Vagina (tissue), 2 donors: ENCODE measurements at regions not wholly inside any gene's neighbourhood (a gene's known extent, or its start where the extent isn't known, plus 50 kb on each side); places are given as distances from the start of the nearest gene placed in this dataset.

Source experiments
- DNase-seq, 2 donors: peaks; one replicate each; pipeline ENCODE4 v3.0.0-alpha.2; 2017; ENCODE audit errors: extremely low spot score in 2 of 2
- H3K27ac ChIP-seq: fragments of 200-600 bp; sonication (generic); one replicate; pipeline ENCODE4 v1.5.1; 2019
- H3K27me3 ChIP-seq: fragments of 200-600 bp; sonication (generic); one replicate; pipeline ENCODE4 v1.5.1; 2019
- H3K36me3 ChIP-seq, 2 donors: fragments of 200-600 bp; sonication (generic); one replicate each; pipeline ENCODE4 v1.5.1; 2017 to 2019
- H3K4me1 ChIP-seq: fragments of 200-600 bp; sonication (generic); one replicate; pipeline ENCODE4 v1.5.1; 2019
- H3K4me3 ChIP-seq, 2 donors: fragments of 200-600 bp; sonication (generic); 1 replicate in 1 of 2; 2 replicates in 1 of 2; pipeline ENCODE4 v1.5.1; 2016 to 2019
- H3K9me3 ChIP-seq: fragments of 200-600 bp; sonication (generic); one replicate; pipeline ENCODE4 v1.5.1; 2019
- CTCF ChIP-seq, 3 experiments: fragments of 450-650 bp in 2 of 3; fragments of 200-600 bp in 1 of 3; sonication (generic) in 1 of 3; IDR thresholded peaks; one replicate each; pipeline ENCODE4 v1.5.1; 2017 to 2019; ENCODE audit warnings: antibody characterized with exemption in 3 of 3, mild to moderate bottlenecking in 2 of 3, moderate library complexity in 2 of 3
- POLR2A ChIP-seq, 2 donors: fragments of 450-650 bp; IDR thresholded peaks; one replicate each; pipeline ENCODE4 v1.6.1; 2017; ENCODE audit warnings: antibody characterized with exemption in 2 of 2, mild to moderate bottlenecking in 2 of 2, moderate library complexity in 2 of 2
- POLR2AphosphoS5 ChIP-seq, 2 donors: sonication (generic); formaldehyde crosslinking; IDR thresholded peaks; one replicate each; pipeline ENCODE4 v1.9.0; 2017; ENCODE audit warnings: antibody characterized with exemption in 2 of 2, mild to moderate bottlenecking in 2 of 2, low read depth in 1 of 2; ENCODE audit not compliant: insufficient read depth in 1 of 2
- intact Hi-C: fragments of 100-400 bp; cut with DNase I; formaldehyde crosslinking; loops from one replicate; pipeline ENCODE4 v1.15.1; 2023

- no peaks in the 10 kb centered on the region for H3K27me3 ChIP-seq
- DNase-seq, result no peak
- no peak overlapping the region for H3K27ac ChIP-seq
- H3K4me1 ChIP-seq, result peaks cover 9% of the 10 kb centered on the region
- intact Hi-C loops, result no loop called here
- no peak overlapping the region for H3K4me3 ChIP-seq
- H3K36me3 ChIP-seq, result no peaks in the 10 kb centered on the region
- no peaks in the 10 kb centered on the region for H3K9me3 ChIP-seq
- TF ChIP-seq CTCF (IDR thresholded peaks at IDR 0.05) (no peak), POLR2AphosphoS5 (IDR thresholded peaks at IDR 0.05; ENCODE audit: insufficient read depth in 1 of 2, low read depth in 1 of 2) (no peak), POLR2A (IDR thresholded peaks at IDR 0.05) (no peak)
These were observed 481.5 kb downstream of the EBF1 start for GRCh38 chr5:158618256-158618655.

GRCh38 chr5:158616707-158617106 is 483.0 kb downstream of the EBF1 start:
- intact Hi-C loops, result no loop called here

GRCh38 chr5:158614951-158615350 is 484.8 kb downstream of the EBF1 start:
- Histone ChIP-seq H3K27ac (no peak overlapping the region), H3K36me3 (no peaks in the 10 kb centered on the region), H3K27me3 (no peaks in the 10 kb centered on the region), H3K9me3 (no peaks in the 10 kb centered on the region), H3K4me1 (peaks cover 9% of the 10 kb centered on the region), H3K4me3 (no peak overlapping the region)
- no peak for TF ChIP-seq POLR2A (IDR thresholded peaks at IDR 0.05)
- no peak for TF ChIP-seq POLR2AphosphoS5 (IDR thresholded peaks at IDR 0.05; ENCODE audit: insufficient read depth in 1 of 2, low read depth in 1 of 2)
- intact Hi-C loops, result no loop called here
- DNase-seq, result no peak

More at GRCh38 chr5:158616707-158617106, 483.0 kb downstream of the EBF1 start:
- Histone ChIP-seq H3K4me1 (peaks cover 9% of the 10 kb centered on the region), H3K36me3 (no peaks in the 10 kb centered on the region), H3K27ac (no peak overlapping the region), H3K9me3 (no peaks in the 10 kb centered on the region), H3K4me3 (no peak overlapping the region), H3K27me3 (no peaks in the 10 kb centered on the region)
- no peak for DNase-seq
- TF ChIP-seq POLR2A (IDR thresholded peaks at IDR 0.05) (no peak), CTCF (IDR thresholded peaks at IDR 0.05) (no peak), POLR2AphosphoS5 (IDR thresholded peaks at IDR 0.05; ENCODE audit: insufficient read depth in 1 of 2, low read depth in 1 of 2) (no peak)

GRCh38 chr5:158611581-158611980 is 488.1 kb downstream of the EBF1 start:
- Histone ChIP-seq H3K4me3 (no peak overlapping the region), H3K9me3 (no peaks in the 10 kb centered on the region), H3K4me1 (no peaks in the 10 kb centered on the region), H3K27ac (no peak overlapping the region), H3K36me3 (no peaks in the 10 kb centered on the region), H3K27me3 (no peaks in the 10 kb centered on the region)
- TF ChIP-seq CTCF (IDR thresholded peaks at IDR 0.05) (no peak), POLR2AphosphoS5 (IDR thresholded peaks at IDR 0.05; ENCODE audit: insufficient read depth in 1 of 2, low read depth in 1 of 2) (no peak), POLR2A (IDR thresholded peaks at IDR 0.05) (no peak)
- intact Hi-C loops, result no loop called here
- no peak for DNase-seq

- DNase-seq, result no peak
- intact Hi-C loops, result no loop called here
- Histone ChIP-seq H3K4me1 (no peaks in the 10 kb centered on the region), H3K4me3 (no peak overlapping the region), H3K9me3 (no peaks in the 10 kb centered on the region), H3K27ac (no peak overlapping the region), H3K27me3 (no peaks in the 10 kb centered on the region), H3K36me3 (no peaks in the 10 kb centered on the region)
- TF ChIP-seq POLR2A (IDR thresholded peaks at IDR 0.05) (no peak), CTCF (IDR thresholded peaks at IDR 0.05) (no peak), POLR2AphosphoS5 (IDR thresholded peaks at IDR 0.05; ENCODE audit: insufficient read depth in 1 of 2, low read depth in 1 of 2) (no peak)
These were observed 489.7 kb downstream of the EBF1 start for GRCh38 chr5:158610051-158610415.
